ENCODE measurements at regions not wholly inside any gene's neighbourhood (a gene's known extent, or its start where the extent isn't known, plus 50 kb on each side); places are given as distances from the start of the nearest gene placed in this dataset.

DNA sequence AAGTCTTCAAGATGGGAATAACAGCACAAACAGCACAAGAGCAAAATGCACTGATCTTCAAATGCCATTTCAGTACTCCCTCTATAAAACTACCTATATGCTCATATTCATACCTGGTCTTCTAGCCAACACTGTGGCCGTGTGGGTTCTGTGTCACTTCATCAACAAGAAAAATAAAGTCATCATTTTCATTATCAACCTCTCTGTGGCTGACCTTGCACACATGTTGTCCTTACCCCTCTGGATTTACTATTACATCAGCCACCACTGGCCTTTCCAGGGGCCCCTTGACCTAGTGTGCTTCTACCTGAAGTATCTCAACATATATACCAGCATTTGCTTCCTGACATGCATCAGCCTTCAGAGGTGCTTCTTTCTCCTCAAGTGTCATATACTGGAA, 59.6 kb upstream of the GPR174 start:
- TF ChIP-seq, protein P1, sequence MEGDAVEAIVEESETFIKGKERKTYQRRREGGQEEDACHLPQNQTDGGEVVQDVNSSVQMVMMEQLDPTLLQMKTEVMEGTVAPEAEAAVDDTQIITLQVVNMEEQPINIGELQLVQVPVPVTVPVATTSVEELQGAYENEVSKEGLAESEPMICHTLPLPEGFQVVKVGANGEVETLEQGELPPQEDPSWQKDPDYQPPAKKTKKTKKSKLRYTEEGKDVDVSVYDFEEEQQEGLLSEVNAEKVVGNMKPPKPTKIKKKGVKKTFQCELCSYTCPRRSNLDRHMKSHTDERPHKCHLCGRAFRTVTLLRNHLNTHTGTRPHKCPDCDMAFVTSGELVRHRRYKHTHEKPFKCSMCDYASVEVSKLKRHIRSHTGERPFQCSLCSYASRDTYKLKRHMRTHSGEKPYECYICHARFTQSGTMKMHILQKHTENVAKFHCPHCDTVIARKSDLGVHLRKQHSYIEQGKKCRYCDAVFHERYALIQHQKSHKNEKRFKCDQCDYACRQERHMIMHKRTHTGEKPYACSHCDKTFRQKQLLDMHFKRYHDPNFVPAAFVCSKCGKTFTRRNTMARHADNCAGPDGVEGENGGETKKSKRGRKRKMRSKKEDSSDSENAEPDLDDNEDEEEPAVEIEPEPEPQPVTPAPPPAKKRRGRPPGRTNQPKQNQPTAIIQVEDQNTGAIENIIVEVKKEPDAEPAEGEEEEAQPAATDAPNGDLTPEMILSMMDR (IDR thresholded peaks at IDR 0.05): no peak
- no peak for TF ChIP-seq POLR2A (IDR thresholded peaks at IDR 0.05)
